K562 (cell line): ENCODE measurements at regions not wholly inside any gene's neighbourhood (a gene's known extent, or its start where the extent isn't known, plus 50 kb on each side); places are given as distances from the start of the nearest gene placed in this dataset.

Experiments used
- CBX8 ChIP-seq: fragments of 200-600 bp; sonication (generic); IDR thresholded peaks from 2 replicates; pipeline ENCODE4 v1.6.1; 2012; ENCODE audit warnings: borderline replicate concordance, mixed run types, low read depth, mild to moderate bottlenecking, moderate library complexity, mixed read lengths, low read length, control low read depth, inconsistent platforms; ENCODE audit not compliant: poor library complexity, severe bottlenecking; ENCODE audit errors: extremely low read depth
- KAT2B ChIP-seq: IDR thresholded peaks from one replicate; pipeline ENCODE4 v1.6.1; 2012; ENCODE audit warnings: low read depth, mild to moderate bottlenecking, control low read depth, inconsistent platforms, low read length, moderate library complexity
- LEF1 ChIP-seq: fragments of 450-650 bp; IDR thresholded peaks from 2 replicates; pipeline ENCODE4 v1.6.1; 2016; ENCODE audit warnings: mild to moderate bottlenecking
- MAFK ChIP-seq: IDR thresholded peaks from 2 replicates; pipeline ENCODE4 v1.6.1; 2011; ENCODE audit warnings: low read length, improper control_type of control experiment
- NCOA1 ChIP-seq: fragments of 450-650 bp; IDR thresholded peaks from 2 replicates; pipeline ENCODE4 v1.6.1; 2016; ENCODE audit warnings: low read depth
- RFX7 ChIP-seq: fragments of 250-450 bp; sonication (Bioruptor Pico); IDR thresholded peaks from 2 replicates; pipeline ENCODE4 v1.5.1; 2021; ENCODE audit warnings: mild to moderate bottlenecking
- SREBF1 ChIP-seq: fragments of 150-350 bp; IDR thresholded peaks from 2 replicates; pipeline ENCODE4 v1.6.1; 2014; ENCODE audit warnings: antibody characterized with exemption, low read depth, low read length, borderline replicate concordance
- ZHX1 ChIP-seq: fragments of 150-350 bp; conservative IDR thresholded peaks from 2 replicates; pipeline ENCODE4 v1.6.1; 2014; ENCODE audit warnings: low read length
- ZKSCAN1 ChIP-seq: fragments of 150-350 bp; IDR thresholded peaks from 2 replicates; pipeline ENCODE4 v1.6.1; 2016; ENCODE audit warnings: low read depth, low read length
- ZKSCAN3 ChIP-seq: fragments of 250-450 bp; sonication (Bioruptor Pico); IDR thresholded peaks from 2 replicates; pipeline ENCODE4 v1.4.0; 2020
- ZNF124 ChIP-seq: sonication (generic); formaldehyde crosslinking; IDR thresholded peaks from 2 replicates; pipeline ENCODE4 v1.8.1; 2022; ENCODE audit warnings: missing genetic modification reagents
- ZNF318 ChIP-seq, 2 experiments: fragments of 450-650 bp; IDR thresholded peaks; 2 replicates each; pipeline ENCODE4 v1.6.1; 2016; ENCODE audit warnings: mild to moderate bottlenecking in 2 of 2, borderline replicate concordance in 1 of 2, low read depth in 1 of 2, moderate library complexity in 1 of 2
- ZNF354B ChIP-seq: fragments of 250-450 bp; sonication (Bioruptor Pico); IDR thresholded peaks from 2 replicates; pipeline ENCODE4 v1.4.0; 2020
- ZNF512 ChIP-seq: IDR thresholded peaks from 2 replicates; pipeline ENCODE4 v1.6.1; 2016; ENCODE audit warnings: missing genetic modification characterization, missing compliant biosample characterization

- TF ChIP-seq ZNF318 (IDR thresholded peaks at IDR 0.05; ENCODE audit: borderline replicate concordance in 1 of 2, low read depth in 1 of 2) (peak in 1 of 2 experiments; percentile 94; a peak in 2 of 4 replicates), ZNF512 (tag) (no peak), LEF1 (peak; percentile 63; the same call in 1 of the 2 replicates), MAFK (peak; percentile 98), ZNF354B (CRISPR knock-in tag) (no peak), SREBF1 (no peak), NCOA1 (0 out of 2 replicates have a peak, but pooled peaks have one; percentile 38), ZKSCAN1 (no peak), CBX8 (no peak), KAT2B (no peak), ZNF124 (CRISPR knock-in tag) (no peak), RFX7 (no peak), ZKSCAN3 (CRISPR knock-in tag) (no peak), ZHX1 (no peak)
These were observed 1183.7 kb upstream of the TMEM132C start (continued) for GRCh38 chr12:127083008-127083949.
